Neural cell (in vitro differentiated cells): ENCODE measurements at regions not wholly inside any gene's neighbourhood (a gene's known extent, or its start where the extent isn't known, plus 50 kb on each side); places are given as distances from the start of the nearest gene placed in this dataset.

Source experiments
- EP300 ChIP-seq: fragments of 450-650 bp; conservative IDR thresholded peaks from 2 replicates; pipeline ENCODE4 v1.6.1; 2014; ENCODE audit warnings: antibody characterized with exemption, mild to moderate bottlenecking, moderate library complexity; ENCODE audit not compliant: poor library complexity, severe bottlenecking
- EZH2 ChIP-seq: fragments of 200-600, 300-800 bp; shearing (Covaris generic), sonication (generic); IDR thresholded peaks from 2 replicates; pipeline ENCODE4 v1.6.1; 2014; ENCODE audit warnings: antibody characterized with exemption, low read length, borderline replicate concordance, mild to moderate bottlenecking; ENCODE audit not compliant: insufficient read depth, poor library complexity, severe bottlenecking
- MXI1 ChIP-seq: fragments of 450-650 bp; conservative IDR thresholded peaks from 2 replicates; pipeline ENCODE4 v1.6.1; 2014; ENCODE audit warnings: antibody characterized with exemption, mild to moderate bottlenecking; ENCODE audit not compliant: poor library complexity, severe bottlenecking
- SMC3 ChIP-seq: fragments of 450-650 bp; conservative IDR thresholded peaks from 2 replicates; pipeline ENCODE4 v1.6.1; 2014; ENCODE audit warnings: antibody characterized with exemption, mild to moderate bottlenecking, moderate library complexity; ENCODE audit not compliant: poor library complexity
- TF ChIP-seq, protein P1 (sequence below): IDR thresholded peaks from 2 replicates; pipeline ENCODE4 v1.6.1; 2012; ENCODE audit warnings: borderline replicate concordance
- TF ChIP-seq, protein P2 (sequence below): fragments of 450-650 bp; IDR thresholded peaks from 2 replicates; pipeline ENCODE4 v1.5.1; 2014; ENCODE audit warnings: antibody characterized with exemption, mild to moderate bottlenecking, moderate library complexity; ENCODE audit not compliant: poor library complexity, severe bottlenecking

DNA sequence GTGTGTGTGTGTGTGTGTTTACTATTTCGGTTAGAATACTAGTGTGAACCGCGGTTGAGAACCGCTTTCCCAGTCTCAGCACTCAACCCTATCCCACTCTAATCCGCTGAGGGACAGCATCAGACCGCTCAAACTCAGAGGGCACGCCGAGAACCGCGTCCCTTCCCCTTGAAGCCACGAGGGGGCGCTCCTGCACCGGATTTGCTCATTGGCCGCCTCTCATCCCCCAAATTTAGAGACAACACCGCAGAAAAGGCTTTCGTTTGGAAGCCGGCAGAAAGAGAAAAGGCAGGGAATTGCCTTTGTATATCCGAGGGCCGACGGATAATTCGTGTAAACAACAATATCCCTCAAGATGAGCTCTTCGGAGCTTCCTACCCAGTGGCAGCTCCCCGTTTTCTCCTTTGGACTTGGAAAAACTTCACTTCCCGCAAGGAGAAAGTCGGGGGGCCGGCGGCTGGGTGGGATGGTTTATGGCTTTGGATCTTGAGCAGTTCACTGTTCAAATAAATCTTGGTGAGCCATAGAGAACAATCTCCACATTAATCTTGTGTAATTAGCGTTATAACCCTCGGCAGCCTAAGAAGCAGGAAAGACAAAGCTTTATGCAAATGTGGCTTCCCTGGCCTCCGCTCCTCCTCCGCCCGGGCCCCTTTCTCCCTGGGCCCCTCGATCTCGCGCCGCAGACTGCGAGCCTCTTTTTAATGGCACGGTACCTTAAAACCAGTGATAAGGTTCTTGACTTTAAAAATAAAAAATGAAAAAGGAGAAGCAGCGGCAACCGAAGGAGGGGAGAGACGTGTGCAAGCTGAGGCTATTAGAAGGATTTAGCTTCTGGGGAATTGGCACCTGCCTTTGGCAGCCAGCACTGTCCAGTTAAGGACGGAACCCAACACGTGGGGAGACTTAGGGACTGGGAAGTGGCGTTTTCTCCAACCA, 296.8 kb downstream of the PARP8 start:
- TF ChIP-seq, protein P1, sequence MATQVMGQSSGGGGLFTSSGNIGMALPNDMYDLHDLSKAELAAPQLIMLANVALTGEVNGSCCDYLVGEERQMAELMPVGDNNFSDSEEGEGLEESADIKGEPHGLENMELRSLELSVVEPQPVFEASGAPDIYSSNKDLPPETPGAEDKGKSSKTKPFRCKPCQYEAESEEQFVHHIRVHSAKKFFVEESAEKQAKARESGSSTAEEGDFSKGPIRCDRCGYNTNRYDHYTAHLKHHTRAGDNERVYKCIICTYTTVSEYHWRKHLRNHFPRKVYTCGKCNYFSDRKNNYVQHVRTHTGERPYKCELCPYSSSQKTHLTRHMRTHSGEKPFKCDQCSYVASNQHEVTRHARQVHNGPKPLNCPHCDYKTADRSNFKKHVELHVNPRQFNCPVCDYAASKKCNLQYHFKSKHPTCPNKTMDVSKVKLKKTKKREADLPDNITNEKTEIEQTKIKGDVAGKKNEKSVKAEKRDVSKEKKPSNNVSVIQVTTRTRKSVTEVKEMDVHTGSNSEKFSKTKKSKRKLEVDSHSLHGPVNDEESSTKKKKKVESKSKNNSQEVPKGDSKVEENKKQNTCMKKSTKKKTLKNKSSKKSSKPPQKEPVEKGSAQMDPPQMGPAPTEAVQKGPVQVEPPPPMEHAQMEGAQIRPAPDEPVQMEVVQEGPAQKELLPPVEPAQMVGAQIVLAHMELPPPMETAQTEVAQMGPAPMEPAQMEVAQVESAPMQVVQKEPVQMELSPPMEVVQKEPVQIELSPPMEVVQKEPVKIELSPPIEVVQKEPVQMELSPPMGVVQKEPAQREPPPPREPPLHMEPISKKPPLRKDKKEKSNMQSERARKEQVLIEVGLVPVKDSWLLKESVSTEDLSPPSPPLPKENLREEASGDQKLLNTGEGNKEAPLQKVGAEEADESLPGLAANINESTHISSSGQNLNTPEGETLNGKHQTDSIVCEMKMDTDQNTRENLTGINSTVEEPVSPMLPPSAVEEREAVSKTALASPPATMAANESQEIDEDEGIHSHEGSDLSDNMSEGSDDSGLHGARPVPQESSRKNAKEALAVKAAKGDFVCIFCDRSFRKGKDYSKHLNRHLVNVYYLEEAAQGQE, result no peak
- TF ChIP-seq EZH2 (no peak), MXI1 (peak; percentile 44), EP300 (peak; percentile 56), SMC3 (peak; percentile 100)
- TF ChIP-seq, protein P2, sequence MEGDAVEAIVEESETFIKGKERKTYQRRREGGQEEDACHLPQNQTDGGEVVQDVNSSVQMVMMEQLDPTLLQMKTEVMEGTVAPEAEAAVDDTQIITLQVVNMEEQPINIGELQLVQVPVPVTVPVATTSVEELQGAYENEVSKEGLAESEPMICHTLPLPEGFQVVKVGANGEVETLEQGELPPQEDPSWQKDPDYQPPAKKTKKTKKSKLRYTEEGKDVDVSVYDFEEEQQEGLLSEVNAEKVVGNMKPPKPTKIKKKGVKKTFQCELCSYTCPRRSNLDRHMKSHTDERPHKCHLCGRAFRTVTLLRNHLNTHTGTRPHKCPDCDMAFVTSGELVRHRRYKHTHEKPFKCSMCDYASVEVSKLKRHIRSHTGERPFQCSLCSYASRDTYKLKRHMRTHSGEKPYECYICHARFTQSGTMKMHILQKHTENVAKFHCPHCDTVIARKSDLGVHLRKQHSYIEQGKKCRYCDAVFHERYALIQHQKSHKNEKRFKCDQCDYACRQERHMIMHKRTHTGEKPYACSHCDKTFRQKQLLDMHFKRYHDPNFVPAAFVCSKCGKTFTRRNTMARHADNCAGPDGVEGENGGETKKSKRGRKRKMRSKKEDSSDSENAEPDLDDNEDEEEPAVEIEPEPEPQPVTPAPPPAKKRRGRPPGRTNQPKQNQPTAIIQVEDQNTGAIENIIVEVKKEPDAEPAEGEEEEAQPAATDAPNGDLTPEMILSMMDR, result peak; percentile 100
